ENCODE measurements at regions not wholly inside any gene's neighbourhood (a gene's known extent, or its start where the extent isn't known, plus 50 kb on each side); places are given as distances from the start of the nearest gene placed in this dataset.

- TF ChIP-seq CTCF (IDR thresholded peaks at IDR 0.05) (no peak), POLR2A (IDR thresholded peaks at IDR 0.05; ENCODE audit: low read depth) (no peak), POLR2AphosphoS5 (IDR thresholded peaks at IDR 0.05) (no peak), EP300 (IDR thresholded peaks at IDR 0.05) (no peak)
Measured at GRCh38 chr18:43876286-43876685, 599.0 kb upstream of the SYT4 start.
